Adrenal gland (tissue), 5 donors: ENCODE measurements at regions not wholly inside any gene's neighbourhood (a gene's known extent, or its start where the extent isn't known, plus 50 kb on each side); places are given as distances from the start of the nearest gene placed in this dataset.

Experiments used
- CTCF ChIP-seq, 6 experiments: fragments of 450-650 bp in 4 of 6; fragments of 200-600 bp in 2 of 6; sonication (generic) in 1 of 6; IDR thresholded peaks; 1 replicate in 5 of 6; 2 replicates in 1 of 6; pipeline versions ENCODE4 v1.5.1 to v1.8.0; 2016 to 2021; ENCODE audit warnings: antibody characterized with exemption in 6 of 6, mild to moderate bottlenecking in 2 of 6, moderate library complexity in 1 of 6
- POLR2A ChIP-seq, 2 donors: fragments of 450-650 bp; IDR thresholded peaks; one replicate each; pipeline ENCODE4 v1.6.1; 2017; ENCODE audit warnings: antibody characterized with exemption in 2 of 2, mild to moderate bottlenecking in 2 of 2, moderate library complexity in 1 of 2
- donor health status: DM: no; HTN: no; CAD: no.

DNA sequence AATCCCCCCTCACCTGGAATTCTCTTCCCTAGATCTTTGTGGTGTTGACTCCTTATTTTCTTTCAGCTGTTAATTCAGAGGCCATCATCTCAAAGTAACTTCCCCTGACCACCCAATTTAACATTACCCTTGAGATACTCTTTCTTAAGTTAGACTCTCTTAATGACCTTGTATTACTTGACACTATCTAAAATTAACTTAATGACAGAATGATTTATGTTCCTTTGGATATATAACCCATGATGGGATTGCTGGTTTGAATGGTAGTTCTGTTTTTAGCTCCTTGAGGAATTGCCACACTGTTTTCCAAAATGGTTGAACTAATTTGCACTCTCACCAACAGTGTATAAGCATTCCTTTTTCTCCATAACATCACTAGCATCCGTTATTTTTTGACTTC is 298.0 kb downstream of the NNT start:
- TF ChIP-seq CTCF (IDR thresholded peaks at IDR 0.05): no peak
- no peak for TF ChIP-seq POLR2A (IDR thresholded peaks at IDR 0.05)
